ENCODE measurements at regions not wholly inside any gene's neighbourhood (a gene's known extent, or its start where the extent isn't known, plus 50 kb on each side); places are given as distances from the start of the nearest gene placed in this dataset.

GRCh38 chr10:78620985-78621799 lies 447.6 kb upstream of the ZMIZ1 start:
- Histone ChIP-seq H3K9me3 (ENCODE audit: control insufficient read depth, insufficient read depth, low read length) (peaks cover 6% of the 10 kb centered on the region), H3K27me3 (ENCODE audit: control insufficient read depth, insufficient read depth, low read length) (no peaks in the 10 kb centered on the region), H3K4me1 (ENCODE audit: control insufficient read depth, insufficient read depth, low read length) (peaks cover 3% of the 10 kb centered on the region), H3K9ac (ENCODE audit: low read depth, low read length) (no peak overlapping the region), H3K36me3 (ENCODE audit: control insufficient read depth, insufficient read depth, low read length) (peaks cover 3% of the 10 kb centered on the region), H3K4me3 (ENCODE audit: low read depth, low read length) (no peak overlapping the region)

GRCh38 chr10:78623578-78624215 lies 445.1 kb upstream of the ZMIZ1 start:
- H3K9me3 ChIP-seq (ENCODE audit: control insufficient read depth, insufficient read depth, low read length), result peaks cover 6% of the 10 kb centered on the region
- H3K27me3 ChIP-seq (ENCODE audit: control insufficient read depth, insufficient read depth, low read length), result no peaks in the 10 kb centered on the region
- no peak overlapping the region for H3K9ac ChIP-seq (ENCODE audit: low read depth, low read length)
- H3K4me1 ChIP-seq (ENCODE audit: control insufficient read depth, insufficient read depth, low read length), result peaks cover 3% of the 10 kb centered on the region
- H3K4me3 ChIP-seq (ENCODE audit: low read depth, low read length), result no peak overlapping the region
- peaks cover 3% of the 10 kb centered on the region for H3K36me3 ChIP-seq (ENCODE audit: control insufficient read depth, insufficient read depth, low read length)

GRCh38 chr10:78624791-78625190 lies 444.0 kb upstream of the ZMIZ1 start:
- H3K27me3 ChIP-seq (ENCODE audit: control insufficient read depth, insufficient read depth, low read length), result no peaks in the 10 kb centered on the region
- peaks cover 6% of the 10 kb centered on the region for H3K9me3 ChIP-seq (ENCODE audit: control insufficient read depth, insufficient read depth, low read length)
- no peak overlapping the region for H3K4me3 ChIP-seq (ENCODE audit: low read depth, low read length)
- H3K9ac ChIP-seq (ENCODE audit: low read depth, low read length), result no peak overlapping the region
- peaks cover 3% of the 10 kb centered on the region for H3K36me3 ChIP-seq (ENCODE audit: control insufficient read depth, insufficient read depth, low read length)
- H3K4me1 ChIP-seq (ENCODE audit: control insufficient read depth, insufficient read depth, low read length), result peaks cover 3% of the 10 kb centered on the region

GRCh38 chr10:78626471-78626870 lies 442.3 kb upstream of the ZMIZ1 start:
- no peak overlapping the region for H3K4me3 ChIP-seq (ENCODE audit: low read depth, low read length)
- H3K36me3 ChIP-seq (ENCODE audit: control insufficient read depth, insufficient read depth, low read length), result peaks cover 3% of the 10 kb centered on the region
- peaks cover 3% of the 10 kb centered on the region for H3K4me1 ChIP-seq (ENCODE audit: control insufficient read depth, insufficient read depth, low read length)
- no peaks in the 10 kb centered on the region for H3K27me3 ChIP-seq (ENCODE audit: control insufficient read depth, insufficient read depth, low read length)
- H3K9ac ChIP-seq (ENCODE audit: low read depth, low read length), result no peak overlapping the region
- H3K9me3 ChIP-seq (ENCODE audit: control insufficient read depth, insufficient read depth, low read length), result peaks cover 6% of the 10 kb centered on the region

- no peak overlapping the region for H3K9ac ChIP-seq (ENCODE audit: low read depth, low read length)
- H3K36me3 ChIP-seq (ENCODE audit: control insufficient read depth, insufficient read depth, low read length), result peaks cover 3% of the 10 kb centered on the region
- H3K9me3 ChIP-seq (ENCODE audit: control insufficient read depth, insufficient read depth, low read length), result peaks cover 6% of the 10 kb centered on the region
- peaks cover 3% of the 10 kb centered on the region for H3K4me1 ChIP-seq (ENCODE audit: control insufficient read depth, insufficient read depth, low read length)
- no peaks in the 10 kb centered on the region for H3K27me3 ChIP-seq (ENCODE audit: control insufficient read depth, insufficient read depth, low read length)
- no peak overlapping the region for H3K4me3 ChIP-seq (ENCODE audit: low read depth, low read length)
Observed at GRCh38 chr10:78627254-78627795, 441.4 kb upstream of the ZMIZ1 start.

GRCh38 chr10:78628976-78629375 lies 439.8 kb upstream of the ZMIZ1 start:
- peaks cover 6% of the 10 kb centered on the region for H3K9me3 ChIP-seq (ENCODE audit: control insufficient read depth, insufficient read depth, low read length)
- peaks cover 3% of the 10 kb centered on the region for H3K36me3 ChIP-seq (ENCODE audit: control insufficient read depth, insufficient read depth, low read length)
- H3K27me3 ChIP-seq (ENCODE audit: control insufficient read depth, insufficient read depth, low read length), result no peaks in the 10 kb centered on the region
- no peak overlapping the region for H3K4me3 ChIP-seq (ENCODE audit: low read depth, low read length)
- no peak overlapping the region for H3K9ac ChIP-seq (ENCODE audit: low read depth, low read length)
- no peaks in the 10 kb centered on the region for H3K4me1 ChIP-seq (ENCODE audit: control insufficient read depth, insufficient read depth, low read length)

- H3K4me1 ChIP-seq (ENCODE audit: control insufficient read depth, insufficient read depth, low read length), result no peaks in the 10 kb centered on the region
Observed at GRCh38 chr10:78629773-78630172, 439.0 kb upstream of the ZMIZ1 start.

GRCh38 chr10:78630944-78631838 lies 437.6 kb upstream of the ZMIZ1 start:
- no peak overlapping the region for H3K4me3 ChIP-seq (ENCODE audit: low read depth, low read length)
- H3K9me3 ChIP-seq (ENCODE audit: control insufficient read depth, insufficient read depth, low read length), result no peaks in the 10 kb centered on the region
- no peaks in the 10 kb centered on the region for H3K27me3 ChIP-seq (ENCODE audit: control insufficient read depth, insufficient read depth, low read length)
- H3K4me1 ChIP-seq (ENCODE audit: control insufficient read depth, insufficient read depth, low read length), result no peaks in the 10 kb centered on the region
- H3K9ac ChIP-seq (ENCODE audit: low read depth, low read length), result no peak overlapping the region
- H3K36me3 ChIP-seq (ENCODE audit: control insufficient read depth, insufficient read depth, low read length), result no peaks in the 10 kb centered on the region

More at GRCh38 chr10:78629773-78630172, 439.0 kb upstream of the ZMIZ1 start:
- no peaks in the 10 kb centered on the region for H3K27me3 ChIP-seq (ENCODE audit: control insufficient read depth, insufficient read depth, low read length)
- peaks cover under 1% of the 10 kb centered on the region for H3K9me3 ChIP-seq (ENCODE audit: control insufficient read depth, insufficient read depth, low read length)
- no peak overlapping the region for H3K9ac ChIP-seq (ENCODE audit: low read depth, low read length)
- peaks cover under 1% of the 10 kb centered on the region for H3K36me3 ChIP-seq (ENCODE audit: control insufficient read depth, insufficient read depth, low read length)
- H3K4me3 ChIP-seq (ENCODE audit: low read depth, low read length), result no peak overlapping the region

GRCh38 chr10:78634389-78634815 lies 434.4 kb upstream of the ZMIZ1 start:
- H3K27me3 ChIP-seq (ENCODE audit: control insufficient read depth, insufficient read depth, low read length), result peaks cover 2% of the 10 kb centered on the region
- no peaks in the 10 kb centered on the region for H3K36me3 ChIP-seq (ENCODE audit: control insufficient read depth, insufficient read depth, low read length)
- H3K4me3 ChIP-seq (ENCODE audit: low read depth, low read length), result no peak overlapping the region
- no peaks in the 10 kb centered on the region for H3K9me3 ChIP-seq (ENCODE audit: control insufficient read depth, insufficient read depth, low read length)
- H3K9ac ChIP-seq (ENCODE audit: low read depth, low read length), result no peak overlapping the region
- H3K4me1 ChIP-seq (ENCODE audit: control insufficient read depth, insufficient read depth, low read length), result no peaks in the 10 kb centered on the region

GRCh38 chr10:78634835-78635234 lies 433.9 kb upstream of the ZMIZ1 start:
- Histone ChIP-seq H3K9ac (ENCODE audit: low read depth, low read length) (no peak overlapping the region), H3K9me3 (ENCODE audit: control insufficient read depth, insufficient read depth, low read length) (no peaks in the 10 kb centered on the region), H3K36me3 (ENCODE audit: control insufficient read depth, insufficient read depth, low read length) (no peaks in the 10 kb centered on the region), H3K4me1 (ENCODE audit: control insufficient read depth, insufficient read depth, low read length) (no peaks in the 10 kb centered on the region), H3K27me3 (ENCODE audit: control insufficient read depth, insufficient read depth, low read length) (peaks cover 2% of the 10 kb centered on the region), H3K4me3 (ENCODE audit: low read depth, low read length) (no peak overlapping the region)

GRCh38 chr10:78639629-78640028 lies 429.1 kb upstream of the ZMIZ1 start:
- no peak overlapping the region for H3K9ac ChIP-seq (ENCODE audit: low read depth, low read length)
- no peaks in the 10 kb centered on the region for H3K36me3 ChIP-seq (ENCODE audit: control insufficient read depth, insufficient read depth, low read length)
- H3K4me3 ChIP-seq (ENCODE audit: low read depth, low read length), result no peak overlapping the region
- no peaks in the 10 kb centered on the region for H3K9me3 ChIP-seq (ENCODE audit: control insufficient read depth, insufficient read depth, low read length)
- H3K27me3 ChIP-seq (ENCODE audit: control insufficient read depth, insufficient read depth, low read length), result peaks cover 2% of the 10 kb centered on the region
- no peaks in the 10 kb centered on the region for H3K4me1 ChIP-seq (ENCODE audit: control insufficient read depth, insufficient read depth, low read length)
